ENCODE measurements at regions not wholly inside any gene's neighbourhood (a gene's known extent, or its start where the extent isn't known, plus 50 kb on each side); places are given as distances from the start of the nearest gene placed in this dataset.

DNA sequence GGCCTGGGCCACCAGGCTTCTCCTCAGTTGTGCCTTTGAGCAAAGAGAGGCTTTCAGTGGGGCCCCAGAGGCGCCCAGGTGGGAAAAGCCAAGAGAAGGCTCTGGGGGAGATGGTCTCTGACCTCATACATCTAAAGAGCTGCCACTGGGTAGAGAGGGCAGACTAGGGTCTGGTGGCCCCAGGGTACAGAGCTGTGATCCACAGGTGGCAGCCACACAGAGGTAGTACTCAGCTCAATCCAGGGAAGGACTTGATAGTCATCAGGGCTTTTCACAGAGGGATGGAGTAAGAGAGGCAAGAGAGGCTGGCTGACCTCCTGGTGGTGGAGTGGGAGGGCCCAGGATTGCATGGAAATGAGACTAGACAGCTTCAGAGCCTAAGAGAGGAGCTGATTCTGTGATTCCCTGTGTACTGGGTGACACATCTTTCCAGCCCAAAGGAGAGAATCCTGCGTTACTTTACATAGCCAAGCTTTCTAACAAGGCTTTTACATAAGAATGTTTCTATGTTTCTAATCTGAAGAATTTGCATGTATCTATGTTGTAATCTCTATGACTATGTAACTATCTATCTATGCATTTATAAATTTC, 53.2 kb upstream of the PJA1 start:
- TF ChIP-seq, protein P1, sequence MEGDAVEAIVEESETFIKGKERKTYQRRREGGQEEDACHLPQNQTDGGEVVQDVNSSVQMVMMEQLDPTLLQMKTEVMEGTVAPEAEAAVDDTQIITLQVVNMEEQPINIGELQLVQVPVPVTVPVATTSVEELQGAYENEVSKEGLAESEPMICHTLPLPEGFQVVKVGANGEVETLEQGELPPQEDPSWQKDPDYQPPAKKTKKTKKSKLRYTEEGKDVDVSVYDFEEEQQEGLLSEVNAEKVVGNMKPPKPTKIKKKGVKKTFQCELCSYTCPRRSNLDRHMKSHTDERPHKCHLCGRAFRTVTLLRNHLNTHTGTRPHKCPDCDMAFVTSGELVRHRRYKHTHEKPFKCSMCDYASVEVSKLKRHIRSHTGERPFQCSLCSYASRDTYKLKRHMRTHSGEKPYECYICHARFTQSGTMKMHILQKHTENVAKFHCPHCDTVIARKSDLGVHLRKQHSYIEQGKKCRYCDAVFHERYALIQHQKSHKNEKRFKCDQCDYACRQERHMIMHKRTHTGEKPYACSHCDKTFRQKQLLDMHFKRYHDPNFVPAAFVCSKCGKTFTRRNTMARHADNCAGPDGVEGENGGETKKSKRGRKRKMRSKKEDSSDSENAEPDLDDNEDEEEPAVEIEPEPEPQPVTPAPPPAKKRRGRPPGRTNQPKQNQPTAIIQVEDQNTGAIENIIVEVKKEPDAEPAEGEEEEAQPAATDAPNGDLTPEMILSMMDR (IDR thresholded peaks at IDR 0.05 in 8 of 11, conservative IDR thresholded peaks at IDR 0.05 in 3 of 11) = no peak
- no peak for TF ChIP-seq POLR2AphosphoS5 (IDR thresholded peaks at IDR 0.05)
